BJ (cell line): ENCODE measurements at regions not wholly inside any gene's neighbourhood (a gene's known extent, or its start where the extent isn't known, plus 50 kb on each side); places are given as distances from the start of the nearest gene placed in this dataset.
"Not testable (repeated sequence)": the region's sequence is repeated elsewhere in the genome, so short reads cannot be mapped to it uniquely, and the experiment has no call there.

Experiments used
- CTCF ChIA-PET: fragments of 350-600 bp; formaldehyde crosslinking; extraction: SDS; loops from one replicate; lab custom pipeline; 2021; ENCODE audit warnings: antibody characterized with exemption, inconsistent platforms; lab: Yijun Ruan, JAX
- POLR2A ChIA-PET: fragments of 300-600 bp; sonication (Branson Sonifier 250); formaldehyde crosslinking; extraction: SDS; loops from one replicate; lab custom pipeline; 2021; ENCODE audit warnings: antibody characterized with exemption; lab: Charles Lee
- DNase-seq: peaks from one replicate; pipeline ENCODE4 v3.0.0-alpha.2; 2011; ENCODE audit warnings: low read depth
- H3K27me3 ChIP-seq: 2 replicates; pipeline ENCODE4 v1.6.0; 2011; ENCODE audit warnings: low read length; ENCODE audit not compliant: control insufficient read depth, insufficient read depth
- H3K36me3 ChIP-seq: 2 replicates; pipeline ENCODE4 v1.5.1; 2011; ENCODE audit warnings: low read length; ENCODE audit not compliant: control insufficient read depth, insufficient read depth
- H3K4me3 ChIP-seq: 2 replicates; pipeline ENCODE4 v1.5.1; 2011; ENCODE audit warnings: low read depth, mild to moderate bottlenecking, control low read depth, low read length
- TF ChIP-seq, protein P1 (sequence below): IDR thresholded peaks from 2 replicates; pipeline ENCODE4 v1.5.1; 2011; ENCODE audit warnings: low read depth, mild to moderate bottlenecking, control low read depth, inconsistent platforms, low read length, moderate library complexity; ENCODE audit not compliant: insufficient read depth

DNA sequence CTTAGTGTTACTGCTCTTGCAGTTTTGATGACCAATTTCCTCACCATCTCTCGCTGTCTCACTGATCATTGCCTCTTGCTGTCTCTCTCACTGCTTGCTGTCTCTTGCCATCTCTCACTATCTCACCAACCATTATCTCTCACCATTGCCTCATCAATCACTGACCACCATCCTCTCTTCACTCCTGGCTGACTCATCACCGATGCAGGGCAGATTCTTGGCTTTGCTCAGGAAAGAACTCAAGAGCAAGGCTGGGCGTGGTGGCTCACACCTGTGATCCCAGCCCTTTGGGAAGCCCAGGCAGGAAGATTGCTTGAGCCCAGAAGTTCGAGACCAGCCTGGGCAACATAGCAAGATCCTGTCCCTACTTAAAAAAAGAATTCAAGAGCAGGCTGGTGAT, 66.3 kb upstream of the SYN3 start:
- Histone ChIP-seq H3K4me3 (no peak overlapping the region), H3K27me3 (no peaks in the 10 kb centered on the region), H3K36me3 (no peaks in the 10 kb centered on the region)
- ChIA-PET POLR2A (no interaction called here), CTCF (no interaction called here)
- no peak for DNase-seq
- TF ChIP-seq, protein P1, sequence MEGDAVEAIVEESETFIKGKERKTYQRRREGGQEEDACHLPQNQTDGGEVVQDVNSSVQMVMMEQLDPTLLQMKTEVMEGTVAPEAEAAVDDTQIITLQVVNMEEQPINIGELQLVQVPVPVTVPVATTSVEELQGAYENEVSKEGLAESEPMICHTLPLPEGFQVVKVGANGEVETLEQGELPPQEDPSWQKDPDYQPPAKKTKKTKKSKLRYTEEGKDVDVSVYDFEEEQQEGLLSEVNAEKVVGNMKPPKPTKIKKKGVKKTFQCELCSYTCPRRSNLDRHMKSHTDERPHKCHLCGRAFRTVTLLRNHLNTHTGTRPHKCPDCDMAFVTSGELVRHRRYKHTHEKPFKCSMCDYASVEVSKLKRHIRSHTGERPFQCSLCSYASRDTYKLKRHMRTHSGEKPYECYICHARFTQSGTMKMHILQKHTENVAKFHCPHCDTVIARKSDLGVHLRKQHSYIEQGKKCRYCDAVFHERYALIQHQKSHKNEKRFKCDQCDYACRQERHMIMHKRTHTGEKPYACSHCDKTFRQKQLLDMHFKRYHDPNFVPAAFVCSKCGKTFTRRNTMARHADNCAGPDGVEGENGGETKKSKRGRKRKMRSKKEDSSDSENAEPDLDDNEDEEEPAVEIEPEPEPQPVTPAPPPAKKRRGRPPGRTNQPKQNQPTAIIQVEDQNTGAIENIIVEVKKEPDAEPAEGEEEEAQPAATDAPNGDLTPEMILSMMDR: no peak

DNA sequence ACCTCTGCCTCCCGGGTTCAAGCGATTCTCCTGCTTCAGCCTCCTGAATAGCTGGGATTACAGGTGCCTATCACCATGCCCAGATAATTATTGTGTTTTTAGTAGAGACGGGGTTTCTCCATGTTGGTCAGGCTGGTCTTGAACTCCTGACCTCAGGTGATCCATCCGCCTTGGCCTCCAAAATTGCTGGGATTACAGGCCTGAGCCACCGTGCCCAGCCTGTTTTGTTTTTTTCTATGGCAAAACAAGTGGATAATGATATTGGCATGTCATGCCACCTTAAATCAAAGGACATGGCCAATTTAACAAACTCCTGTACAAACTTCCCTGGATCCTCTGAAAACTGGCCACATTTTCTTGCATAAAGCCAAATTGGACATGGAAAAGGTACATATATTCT, 64.3 kb upstream of the SYN3 start:
- DNase-seq, H3K4me3 ChIP-seq, POLR2A ChIA-PET, H3K36me3 ChIP-seq, H3K27me3 ChIP-seq: not testable (repeated sequence)
- CTCF ChIA-PET: interaction anchor here (0.8 kb wide), 1 partner anchor 64 kb away, joined by 3 read pairs; no protein-coding TSS in a partner anchor

DNA sequence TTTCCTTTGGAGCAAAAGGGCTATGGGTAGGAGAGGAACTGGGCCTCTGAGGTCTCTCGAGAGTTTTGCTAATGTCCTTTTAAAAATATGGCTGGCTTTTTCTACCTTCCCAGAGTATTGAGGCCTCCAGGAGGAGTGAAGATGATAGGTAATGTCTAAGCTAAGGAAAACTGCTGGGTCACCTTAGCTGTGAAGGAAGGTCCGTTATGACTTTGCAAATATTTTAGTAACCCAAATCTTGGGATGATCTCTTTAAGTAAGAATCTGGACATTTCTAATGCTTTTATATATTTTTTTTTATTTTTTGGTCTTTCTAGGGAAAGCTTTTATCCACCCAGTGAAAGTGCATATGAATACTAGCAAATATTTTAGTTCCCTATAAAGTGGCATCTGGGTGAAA, 60.9 kb upstream of the SYN3 start:
- ChIA-PET POLR2A (no interaction called here), CTCF (no interaction called here)
- no peak for DNase-seq
- no peak overlapping the region for H3K4me3 ChIP-seq
- H3K36me3 ChIP-seq: no peaks in the 10 kb centered on the region
- TF ChIP-seq, protein P1: no peak
- no peaks in the 10 kb centered on the region for H3K27me3 ChIP-seq

DNA sequence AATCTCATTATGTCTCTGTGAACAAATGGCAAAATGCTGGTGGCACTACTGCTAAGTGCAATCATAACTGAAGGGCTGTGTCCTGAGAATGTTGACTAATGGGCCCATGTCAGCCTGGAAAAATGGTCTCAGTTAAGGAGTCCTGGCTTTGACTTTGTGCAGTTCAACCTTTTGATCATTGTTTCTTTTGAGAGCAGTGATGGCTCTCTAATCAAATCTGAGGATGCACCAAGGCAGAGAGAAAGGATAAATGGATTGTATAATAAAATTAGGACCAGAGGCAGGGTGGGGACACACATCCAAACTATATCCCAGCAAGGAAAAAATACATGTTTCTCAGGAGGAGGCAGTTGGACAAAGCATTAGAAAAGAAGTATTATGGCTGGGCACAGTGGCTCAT, 59.6 kb upstream of the SYN3 start:
- DNase-seq: no peak
- CTCF ChIA-PET: no interaction called here
- POLR2A ChIA-PET: no interaction called here
- Histone ChIP-seq H3K36me3 (no peaks in the 10 kb centered on the region), H3K4me3 (no peak overlapping the region), H3K27me3 (no peaks in the 10 kb centered on the region)
- TF ChIP-seq, protein P1: no peak

DNA sequence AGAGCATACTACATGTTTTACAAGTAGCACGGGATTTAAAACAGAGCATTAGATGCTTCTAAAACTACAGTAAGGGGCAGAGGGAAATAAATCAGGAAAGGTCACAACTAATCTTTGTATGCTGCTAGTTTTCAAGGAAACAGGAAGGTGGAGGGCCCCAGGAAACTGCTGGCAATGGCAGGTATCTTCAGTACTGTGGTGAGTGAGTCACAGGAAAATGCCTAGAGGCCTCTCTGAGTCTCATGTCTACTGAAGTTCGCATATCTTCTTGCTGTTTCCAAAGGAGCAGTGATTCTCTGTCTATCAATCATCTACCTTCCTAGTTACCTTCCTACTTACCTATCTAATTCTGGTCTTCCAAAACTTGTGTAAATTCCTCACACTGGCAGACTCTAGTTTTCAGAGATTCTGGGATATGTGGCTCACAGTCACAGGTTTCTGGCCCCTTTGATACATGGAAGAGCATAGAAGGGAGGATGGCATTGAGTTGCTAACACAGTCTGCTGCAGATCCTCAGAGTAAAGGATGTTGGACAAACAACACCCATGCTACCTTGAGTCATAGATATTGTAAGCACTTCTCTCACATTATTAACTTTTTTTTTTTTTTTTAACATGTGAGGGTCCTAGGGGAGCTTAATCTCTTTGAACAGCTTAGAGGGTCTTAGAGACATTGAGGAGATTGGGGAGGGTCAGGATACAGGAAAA, 58.8 kb upstream of the SYN3 start:
- DNase-seq: no peak
- Histone ChIP-seq H3K27me3 (no peaks in the 10 kb centered on the region), H3K36me3 (no peaks in the 10 kb centered on the region), H3K4me3 (no peak overlapping the region)
- POLR2A ChIA-PET: no interaction called here
- CTCF ChIA-PET: no interaction called here
- TF ChIP-seq, protein P1: no peak

DNA sequence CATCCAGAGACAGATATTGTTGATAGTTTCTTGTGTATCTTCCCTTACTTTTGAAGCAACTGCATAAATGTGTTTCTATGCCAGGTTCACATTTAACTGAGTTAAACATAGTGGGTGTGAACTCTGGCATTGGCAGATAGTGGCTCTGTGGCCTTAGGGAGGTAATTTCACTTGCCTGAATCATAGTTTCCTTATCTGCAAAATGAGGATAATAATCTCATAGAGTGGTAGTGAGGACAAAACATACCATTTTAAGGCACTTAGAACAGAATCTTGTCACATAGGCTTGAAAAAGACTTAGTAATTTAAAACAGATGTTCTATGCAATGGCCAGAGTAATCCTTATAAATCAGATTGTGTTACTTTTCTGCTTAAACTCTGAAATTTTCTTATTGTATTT, 56.4 kb upstream of the SYN3 start:
- POLR2A ChIA-PET: no interaction called here
- no peak overlapping the region for H3K4me3 ChIP-seq
- no peaks in the 10 kb centered on the region for H3K36me3 ChIP-seq
- no peak for DNase-seq
- H3K27me3 ChIP-seq: no peaks in the 10 kb centered on the region
- TF ChIP-seq, protein P1: no peak
- CTCF ChIA-PET: no interaction called here
